Upper lobe of right lung (tissue), 1 donor: ENCODE measurements at regions not wholly inside any gene's neighbourhood (a gene's known extent, or its start where the extent isn't known, plus 50 kb on each side); places are given as distances from the start of the nearest gene placed in this dataset.

Source experiments
- ATAC-seq: fragments of 200-7000 bp; cut with Tn5 transposase; one replicate; pipeline ENCODE4 v1.9.1; 2020; ENCODE audit warnings: mild to moderate bottlenecking, moderate library complexity
- DNase-seq: peaks from one replicate; pipeline ENCODE4 v3.0.0-alpha.2; 2020
- H3K27ac ChIP-seq: fragments of 200-600 bp; one replicate; pipeline ENCODE4 v1.8.0; 2022
- H3K27me3 ChIP-seq: fragments of 200-600 bp; one replicate; pipeline ENCODE4 v1.8.0; 2022; ENCODE audit warnings: mild to moderate bottlenecking
- H3K36me3 ChIP-seq: fragments of 200-600 bp; one replicate; pipeline ENCODE4 v1.8.0; 2022
- H3K4me1 ChIP-seq: fragments of 200-600 bp; one replicate; pipeline ENCODE4 v1.8.0; 2022
- H3K4me3 ChIP-seq: fragments of 200-600 bp; one replicate; pipeline ENCODE4 v1.8.0; 2022; ENCODE audit warnings: mild to moderate bottlenecking
- H3K9me3 ChIP-seq: fragments of 200-600 bp; one replicate; pipeline ENCODE4 v1.8.0; 2022
- intact Hi-C: fragments of 100-400 bp; cut with DNase I; formaldehyde crosslinking; loops from one replicate; pipeline ENCODE4 v1.11.0; 2022
- TF ChIP-seq, protein P1 (sequence below): fragments of 200-600 bp; IDR thresholded peaks from one replicate; pipeline ENCODE4 v1.8.0; 2022; ENCODE audit warnings: antibody characterized with exemption
- donor health status: DM: no; HTN: yes; CAD: no; lungs with severe emphysema.

GRCh38 chr2:200044453-200044852 is 89.1 kb downstream of the MAIP1 start:
- Histone ChIP-seq H3K36me3 (no peaks in the 10 kb centered on the region), H3K27me3 (no peaks in the 10 kb centered on the region), H3K27ac (no peak overlapping the region), H3K4me1 (no peaks in the 10 kb centered on the region), H3K9me3 (no peaks in the 10 kb centered on the region), H3K4me3 (no peak overlapping the region)
- TF ChIP-seq, protein P1, sequence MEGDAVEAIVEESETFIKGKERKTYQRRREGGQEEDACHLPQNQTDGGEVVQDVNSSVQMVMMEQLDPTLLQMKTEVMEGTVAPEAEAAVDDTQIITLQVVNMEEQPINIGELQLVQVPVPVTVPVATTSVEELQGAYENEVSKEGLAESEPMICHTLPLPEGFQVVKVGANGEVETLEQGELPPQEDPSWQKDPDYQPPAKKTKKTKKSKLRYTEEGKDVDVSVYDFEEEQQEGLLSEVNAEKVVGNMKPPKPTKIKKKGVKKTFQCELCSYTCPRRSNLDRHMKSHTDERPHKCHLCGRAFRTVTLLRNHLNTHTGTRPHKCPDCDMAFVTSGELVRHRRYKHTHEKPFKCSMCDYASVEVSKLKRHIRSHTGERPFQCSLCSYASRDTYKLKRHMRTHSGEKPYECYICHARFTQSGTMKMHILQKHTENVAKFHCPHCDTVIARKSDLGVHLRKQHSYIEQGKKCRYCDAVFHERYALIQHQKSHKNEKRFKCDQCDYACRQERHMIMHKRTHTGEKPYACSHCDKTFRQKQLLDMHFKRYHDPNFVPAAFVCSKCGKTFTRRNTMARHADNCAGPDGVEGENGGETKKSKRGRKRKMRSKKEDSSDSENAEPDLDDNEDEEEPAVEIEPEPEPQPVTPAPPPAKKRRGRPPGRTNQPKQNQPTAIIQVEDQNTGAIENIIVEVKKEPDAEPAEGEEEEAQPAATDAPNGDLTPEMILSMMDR, result no peak
- ATAC-seq (no peak), DNase-seq (no peak)
- intact Hi-C loops, result no loop called here

DNA sequence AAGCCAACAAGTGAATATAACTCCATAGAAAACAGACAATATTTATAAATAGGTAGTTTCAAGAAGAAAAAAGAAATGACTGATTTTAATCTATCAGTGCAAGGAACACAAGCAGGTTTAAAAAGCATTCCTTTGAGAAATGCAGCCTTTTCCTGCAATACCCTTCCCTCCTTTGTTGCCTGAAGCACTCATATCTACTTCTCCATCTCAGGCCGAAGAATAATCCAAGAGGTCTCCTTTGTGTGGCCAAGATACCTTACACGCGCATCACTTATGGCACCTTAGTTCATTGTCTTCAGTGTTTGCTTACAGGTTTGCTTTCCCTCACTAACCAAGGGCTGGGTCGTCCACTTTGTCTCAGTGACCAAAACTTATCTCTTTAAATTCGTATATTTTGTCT is 93.0 kb downstream of the MAIP1 start:
- DNase-seq, result no peak

GRCh38 chr2:200049086-200049485 is 93.7 kb downstream of the MAIP1 start:
- TF ChIP-seq, protein P1, result no peak
- no peaks in the 10 kb centered on the region for H3K4me1 ChIP-seq
- H3K4me3 ChIP-seq, result no peak overlapping the region
- intact Hi-C loops, result no loop called here
- no peaks in the 10 kb centered on the region for H3K9me3 ChIP-seq
- DNase-seq (no peak), ATAC-seq (no peak)
- no peaks in the 10 kb centered on the region for H3K27me3 ChIP-seq
- H3K27ac ChIP-seq, result no peak overlapping the region
- H3K36me3 ChIP-seq, result no peaks in the 10 kb centered on the region

More for the DNA sequence above, 93.0 kb downstream of the MAIP1 start:
- Histone ChIP-seq H3K4me1 (no peaks in the 10 kb centered on the region), H3K9me3 (no peaks in the 10 kb centered on the region), H3K36me3 (no peaks in the 10 kb centered on the region), H3K4me3 (no peak overlapping the region), H3K27ac (no peak overlapping the region), H3K27me3 (no peaks in the 10 kb centered on the region)
- TF ChIP-seq, protein P1, result no peak
- intact Hi-C loops, result no loop called here
- ATAC-seq, result no peak

- Histone ChIP-seq H3K36me3 (no peaks in the 10 kb centered on the region), H3K9me3 (no peaks in the 10 kb centered on the region), H3K27ac (no peak overlapping the region), H3K4me3 (no peak overlapping the region), H3K27me3 (no peaks in the 10 kb centered on the region), H3K4me1 (no peaks in the 10 kb centered on the region)
- TF ChIP-seq, protein P1, result no peak
- no peak for DNase-seq
- ATAC-seq, result no peak
- intact Hi-C loops, result no loop called here
Measured at GRCh38 chr2:200050921-200051610, 95.7 kb downstream of the MAIP1 start.

DNA sequence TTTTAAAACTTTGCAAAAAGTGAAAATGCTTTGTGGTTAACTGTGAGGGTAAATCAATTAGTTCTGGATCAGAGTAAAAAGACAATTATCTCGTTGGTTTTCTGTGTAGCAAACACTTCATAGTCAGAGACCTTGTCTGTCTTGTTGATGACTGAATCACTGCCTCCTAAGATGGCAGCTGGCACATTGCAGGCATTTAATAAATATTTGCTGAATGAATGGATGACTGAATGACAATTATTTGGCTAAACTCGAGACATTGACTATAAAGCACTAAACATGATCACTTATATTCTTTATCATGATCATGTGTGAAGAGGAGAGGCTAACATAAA is 96.2 kb downstream of the MAIP1 start:
- TF ChIP-seq, protein P1, result no peak
- Histone ChIP-seq H3K27ac (no peak overlapping the region), H3K4me3 (no peak overlapping the region), H3K4me1 (no peaks in the 10 kb centered on the region), H3K36me3 (no peaks in the 10 kb centered on the region), H3K9me3 (no peaks in the 10 kb centered on the region), H3K27me3 (no peaks in the 10 kb centered on the region)
- DNase-seq (no peak), ATAC-seq (no peak)
- intact Hi-C loops, result no loop called here

DNA sequence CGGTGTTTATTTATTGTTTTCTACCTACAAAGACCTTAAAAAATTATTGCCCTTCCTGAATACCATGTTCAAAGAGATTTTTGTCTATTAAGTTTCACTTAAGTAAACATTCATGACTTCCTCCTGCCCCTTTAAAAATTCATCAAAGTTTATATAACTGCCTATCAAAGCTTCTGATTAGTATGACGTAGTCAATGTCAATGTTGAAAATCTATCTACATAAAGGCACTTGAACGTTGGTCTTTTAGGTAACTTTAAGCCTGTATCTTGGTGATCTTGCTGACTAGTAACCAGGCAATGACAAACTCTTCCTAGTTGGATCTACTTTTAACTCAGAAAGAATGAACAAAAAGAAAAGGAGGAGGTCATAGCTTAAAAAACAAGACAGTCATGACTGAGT is 97.2 kb downstream of the MAIP1 start:
- no peak for ATAC-seq
- H3K27ac ChIP-seq, result no peak overlapping the region
- TF ChIP-seq, protein P1, result no peak

More for the DNA sequence above, 97.2 kb downstream of the MAIP1 start:
- Histone ChIP-seq H3K36me3 (no peaks in the 10 kb centered on the region), H3K4me3 (no peak overlapping the region), H3K9me3 (no peaks in the 10 kb centered on the region), H3K4me1 (no peaks in the 10 kb centered on the region), H3K27me3 (no peaks in the 10 kb centered on the region)
- no peak for DNase-seq
- intact Hi-C loops, result no loop called here
